HCT116 (cell line): ENCODE measurements at regions not wholly inside any gene's neighbourhood (a gene's known extent, or its start where the extent isn't known, plus 50 kb on each side); places are given as distances from the start of the nearest gene placed in this dataset.

Experiments used
- ATAC-seq: fragments of 200-7000 bp; cut with Tn5 transposase; 2 replicates; pipeline ENCODE4 v1.9.1; 2020; ENCODE audit warnings: mild to moderate bottlenecking, moderate library complexity
- BruUV-seq: library from RNA; stranded (reverse); fragments of 400-500 nt; replicated peaks from 2 replicates; lab custom pipeline; 2021; lab: Mats Ljungman, UMichigan
- CTCF ChIA-PET: fragments of 300-600 bp; sonication (Branson Sonifier 250); formaldehyde crosslinking; loops from one replicate; lab custom pipeline; 2021; ENCODE audit warnings: antibody characterized with exemption; lab: Charles Lee
- POLR2A ChIA-PET: fragments of 300-600, 350-600 bp; sonication (Branson Sonifier 250); formaldehyde crosslinking; loops from one replicate; lab custom pipeline; 2021; ENCODE audit warnings: antibody characterized with exemption; lab: Charles Lee
- RAD21 ChIA-PET, 2 experiments: fragments of 300-600 bp; sonication (Branson Sonifier 250); formaldehyde crosslinking; loops; one replicate each; lab custom pipeline; 2023; ENCODE audit warnings: low total read pairs in 2 of 2; ENCODE audit not compliant: uncharacterized antibody in 2 of 2, unreplicated experiment in 2 of 2, low non-redundant PET in 1 of 2; lab: Charles Lee
- DNase-seq: peaks from one replicate; pipeline ENCODE4 v3.0.0-alpha.2; 2010; ENCODE audit warnings: low read depth, low spot score
- H2AFZ ChIP-seq: fragments of 200-600 bp; shearing (Covaris generic), sonication (generic); 2 replicates; pipeline ENCODE4 v1.6.1; 2017; ENCODE audit warnings: low read depth, mixed run types, mixed read lengths, antibody characterized with exemption, low read length; ENCODE audit not compliant: poor library complexity, severe bottlenecking
- H3K27ac ChIP-seq: 2 replicates; pipeline ENCODE4 v1.5.1; 2012; ENCODE audit warnings: low read depth, low read length
- H3K27me3 ChIP-seq: fragments of 200-600 bp; sonication (generic); 2 replicates; pipeline ENCODE4 v1.6.1; 2016; ENCODE audit warnings: mixed run types, low read length, mixed read lengths; ENCODE audit not compliant: insufficient read depth
- H3K36me3 ChIP-seq, 2 experiments: fragments of 200-500 bp in 1 of 2; fragments of 200-600 bp in 1 of 2; sonication (Bioruptor generic) in 1 of 2; sonication (generic) in 1 of 2; 2 replicates each; pipeline versions ENCODE4 v1.5.1 to v1.6.1; 2014 to 2016; ENCODE audit warnings: low read length in 2 of 2, inconsistent platforms in 1 of 2, mixed read lengths in 1 of 2, mixed run types in 1 of 2; ENCODE audit not compliant: insufficient read depth in 2 of 2, control insufficient read depth in 1 of 2
- H3K4me1 ChIP-seq, 2 experiments: fragments of 200-600 bp in 1 of 2; sonication (generic) in 1 of 2; 2 replicates each; pipeline versions ENCODE4 v1.5.1 to v1.6.1; 2012 to 2017; ENCODE audit warnings: low read length in 2 of 2, inconsistent platforms in 1 of 2, mild to moderate bottlenecking in 1 of 2, mixed read lengths in 1 of 2, mixed run types in 1 of 2, moderate library complexity in 1 of 2; ENCODE audit not compliant: insufficient read depth in 2 of 2, control insufficient read depth in 1 of 2
- H3K4me2 ChIP-seq: fragments of 200-600 bp; sonication (generic); 2 replicates; pipeline ENCODE4 v1.6.1; 2017; ENCODE audit warnings: mixed run types, low read length, mixed read lengths
- H3K4me3 ChIP-seq, 2 experiments: fragments of 200-600 bp in 1 of 2; sonication (generic) in 1 of 2; replicated peaks in 1 of 2; 2 replicates each; pipeline ENCODE4 v1.5.1; 2011 to 2016; ENCODE audit warnings: low read length in 2 of 2, control low read depth in 1 of 2, low read depth in 1 of 2, mild to moderate bottlenecking in 1 of 2, mixed read lengths in 1 of 2, mixed run types in 1 of 2
- H3K79me2 ChIP-seq: fragments of 200-600 bp; sonication (generic); 2 replicates; pipeline ENCODE4 v1.6.1; 2017; ENCODE audit warnings: mild to moderate bottlenecking, mixed run types, low read length, moderate library complexity, mixed read lengths; ENCODE audit not compliant: insufficient read depth
- H3K9ac ChIP-seq: fragments of 200-600 bp; sonication (generic); 2 replicates; pipeline ENCODE4 v1.6.1; 2016; ENCODE audit warnings: low read length, mixed read lengths
- H3K9me2 ChIP-seq: fragments of 200-600 bp; sonication (generic), shearing (Covaris generic); 2 replicates; pipeline ENCODE4 v1.6.1; 2017; ENCODE audit warnings: mixed run types, mild to moderate bottlenecking, moderate library complexity; ENCODE audit not compliant: insufficient read depth
- H3K9me3 ChIP-seq, 2 experiments: fragments of 200-500 bp in 1 of 2; fragments of 200-600 bp in 1 of 2; sonication (Bioruptor generic) in 1 of 2; sonication (generic) in 1 of 2; 2 replicates each; pipeline ENCODE4 v1.6.1; 2014 to 2017; ENCODE audit warnings: low read length in 2 of 2, mixed read lengths in 2 of 2, inconsistent platforms in 1 of 2, low read depth in 1 of 2, mild to moderate bottlenecking in 1 of 2, mixed run types in 1 of 2, moderate library complexity in 1 of 2; ENCODE audit not compliant: control insufficient read depth in 1 of 2, insufficient read depth in 1 of 2
- H4K20me1 ChIP-seq: fragments of 200-600 bp; sonication (generic), shearing (Covaris generic); 2 replicates; pipeline ENCODE4 v1.6.1; 2017; ENCODE audit warnings: mixed run types, mild to moderate bottlenecking, moderate library complexity; ENCODE audit not compliant: insufficient read depth
- ATF3 ChIP-seq: IDR thresholded peaks from 2 replicates; pipeline ENCODE4 v1.6.1; 2012
- CBX3 ChIP-seq: IDR thresholded peaks from 2 replicates; pipeline ENCODE4 v1.6.1; 2012; ENCODE audit warnings: low read depth
- CEBPB ChIP-seq: IDR thresholded peaks from 2 replicates; pipeline ENCODE4 v1.6.1; 2012; ENCODE audit warnings: low read depth
- EGR1 ChIP-seq: IDR thresholded peaks from 2 replicates; pipeline ENCODE4 v1.6.1; 2012; ENCODE audit warnings: low read depth
- ELF1 ChIP-seq: IDR thresholded peaks from 2 replicates; pipeline ENCODE4 v1.6.1; 2012; ENCODE audit warnings: low read depth, borderline replicate concordance
- EZH2 ChIP-seq: fragments of 200-600 bp; sonication (generic); IDR thresholded peaks from 2 replicates; pipeline ENCODE4 v1.6.1; 2017; ENCODE audit warnings: antibody characterized with exemption, mixed run types
- EZH2phosphoT487 ChIP-seq: fragments of 200-600 bp; IDR thresholded peaks from 2 replicates; pipeline ENCODE4 v1.6.1; 2018; ENCODE audit warnings: antibody characterized with exemption, borderline replicate concordance
- MAX ChIP-seq: IDR thresholded peaks from 2 replicates; pipeline ENCODE4 v1.6.1; 2012
- POLR2A ChIP-seq: IDR thresholded peaks from 2 replicates; pipeline ENCODE4 v1.7.0; 2011; ENCODE audit warnings: borderline replicate concordance; ENCODE audit not compliant: insufficient read depth, insufficient read length; ENCODE audit errors: extremely low read depth
- RAD21 ChIP-seq: IDR thresholded peaks from 2 replicates; pipeline ENCODE4 v1.6.1; 2012; ENCODE audit warnings: low read depth, mild to moderate bottlenecking
- REST ChIP-seq: IDR thresholded peaks from 2 replicates; pipeline ENCODE4 v1.6.1; 2012; ENCODE audit warnings: low read depth
- SP1 ChIP-seq: IDR thresholded peaks from 2 replicates; pipeline ENCODE4 v1.6.1; 2012; ENCODE audit warnings: low read depth
- TCF7L2 ChIP-seq: IDR thresholded peaks from 2 replicates; pipeline ENCODE4 v1.7.0; 2011; ENCODE audit warnings: borderline replicate concordance, inconsistent platforms; ENCODE audit not compliant: insufficient read depth, insufficient read length; ENCODE audit errors: extremely low read depth
- YY1 ChIP-seq: IDR thresholded peaks from 2 replicates; pipeline ENCODE4 v1.6.1; 2011; ENCODE audit warnings: low read length, low read depth, moderate library complexity, mild to moderate bottlenecking; ENCODE audit not compliant: insufficient replicate concordance; ENCODE audit errors: extremely low read depth
- ZFX ChIP-seq: fragments of 450-650 bp; IDR thresholded peaks from 2 replicates; pipeline ENCODE4 v1.6.1; 2017
- intact Hi-C: fragments of 100-400 bp; cut with micrococcal nuclease; formaldehyde crosslinking; loops from 2 replicates; pipeline ENCODE4 v1.10.0; 2022
- TF ChIP-seq, protein P1 (sequence below), 3 experiments: fragments of 200-600 bp in 1 of 3; sonication (generic) in 1 of 3; IDR thresholded peaks in 2 of 3; conservative IDR thresholded peaks in 1 of 3; 2 replicates each; pipeline ENCODE4 v1.5.1; 2012 to 2017; ENCODE audit warnings: low read depth in 2 of 3, low read length in 2 of 3, antibody characterized with exemption in 1 of 3, borderline replicate concordance in 1 of 3, control low read depth in 1 of 3, mild to moderate bottlenecking in 1 of 3, mixed read lengths in 1 of 3, mixed run types in 1 of 3, moderate library complexity in 1 of 3; ENCODE audit not compliant: insufficient read depth in 1 of 3

DNA sequence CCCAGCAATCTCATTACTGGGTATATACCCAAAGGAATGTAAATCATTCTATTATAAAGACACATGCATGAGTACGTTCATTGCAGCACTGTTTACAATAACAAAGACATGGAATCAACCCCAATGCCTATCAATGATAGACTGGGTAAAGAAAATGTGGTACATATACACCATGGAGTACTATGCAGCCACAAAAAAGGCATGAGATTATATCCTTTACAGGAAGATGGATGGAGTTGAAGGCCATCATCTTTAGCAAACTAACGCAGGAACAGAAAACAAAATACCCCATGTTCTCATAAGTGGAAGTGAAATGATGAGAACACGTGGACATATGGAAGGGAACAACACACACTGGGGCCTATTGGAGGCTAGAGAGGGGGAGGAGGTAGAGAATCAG, 115.7 kb downstream of the NUS1 start:
- Histone ChIP-seq H3K9me3 (no peaks in the 10 kb centered on the region), H3K4me2 (no peak overlapping the region), H3K9ac (no peak overlapping the region), H2AFZ (no peak overlapping the region), H3K9me2 (no peaks in the 10 kb centered on the region), H3K79me2 (no peaks in the 10 kb centered on the region), H3K36me3 (no peaks in the 10 kb centered on the region), H3K4me1 (no peaks in the 10 kb centered on the region), H3K27me3 (no peaks in the 10 kb centered on the region), H3K27ac (no peak overlapping the region), H4K20me1 (no peaks in the 10 kb centered on the region)
- BruUV-seq, result no TSS peak
- CTCF ChIA-PET, result no interaction called here
- RAD21 ChIA-PET, result no interaction called here
- ATAC-seq, result no peak
- TF ChIP-seq CBX3 (no peak), CEBPB (no peak)
- TF ChIP-seq, all 23 proteins: peak for 0
- intact Hi-C loops, result no loop called here
- no peak overlapping the region for H3K4me3 ChIP-seq
- POLR2A ChIA-PET, result no interaction called here
- no peak for DNase-seq

- Histone ChIP-seq H3K79me2 (no peaks in the 10 kb centered on the region), H3K4me3 (no peak overlapping the region), H3K9me2 (no peaks in the 10 kb centered on the region), H3K9me3 (no peaks in the 10 kb centered on the region), H3K27me3 (no peaks in the 10 kb centered on the region), H3K4me1 (no peaks in the 10 kb centered on the region), H3K27ac (no peak overlapping the region), H3K36me3 (no peaks in the 10 kb centered on the region), H4K20me1 (no peaks in the 10 kb centered on the region), H3K4me2 (no peak overlapping the region), H2AFZ (no peak overlapping the region), H3K9ac (no peak overlapping the region)
- no TSS peak for BruUV-seq
- CTCF ChIA-PET, result interaction anchor here (0.6 kb wide), 1 partner anchor 34 kb away, joined by 3 read pairs; no protein-coding TSS in a partner anchor
- ATAC-seq, result peak; percentile 47; the same call in 1 of the 2 replicates
- intact Hi-C loops, result no loop called here
- no peak for DNase-seq
- RAD21 ChIA-PET, result interaction anchor here in 1 of 2 experiments (0.5 kb wide), 1 partner anchor 820 kb away, joined by 3 read pairs; no protein-coding TSS in a partner anchor
- POLR2A ChIA-PET, result no interaction called here
- TF ChIP-seq, protein P1, sequence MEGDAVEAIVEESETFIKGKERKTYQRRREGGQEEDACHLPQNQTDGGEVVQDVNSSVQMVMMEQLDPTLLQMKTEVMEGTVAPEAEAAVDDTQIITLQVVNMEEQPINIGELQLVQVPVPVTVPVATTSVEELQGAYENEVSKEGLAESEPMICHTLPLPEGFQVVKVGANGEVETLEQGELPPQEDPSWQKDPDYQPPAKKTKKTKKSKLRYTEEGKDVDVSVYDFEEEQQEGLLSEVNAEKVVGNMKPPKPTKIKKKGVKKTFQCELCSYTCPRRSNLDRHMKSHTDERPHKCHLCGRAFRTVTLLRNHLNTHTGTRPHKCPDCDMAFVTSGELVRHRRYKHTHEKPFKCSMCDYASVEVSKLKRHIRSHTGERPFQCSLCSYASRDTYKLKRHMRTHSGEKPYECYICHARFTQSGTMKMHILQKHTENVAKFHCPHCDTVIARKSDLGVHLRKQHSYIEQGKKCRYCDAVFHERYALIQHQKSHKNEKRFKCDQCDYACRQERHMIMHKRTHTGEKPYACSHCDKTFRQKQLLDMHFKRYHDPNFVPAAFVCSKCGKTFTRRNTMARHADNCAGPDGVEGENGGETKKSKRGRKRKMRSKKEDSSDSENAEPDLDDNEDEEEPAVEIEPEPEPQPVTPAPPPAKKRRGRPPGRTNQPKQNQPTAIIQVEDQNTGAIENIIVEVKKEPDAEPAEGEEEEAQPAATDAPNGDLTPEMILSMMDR (IDR thresholded peaks at IDR 0.05 in 2 of 3, conservative IDR thresholded peaks at IDR 0.05 in 1 of 3; ENCODE audit: borderline replicate concordance in 1 of 3, insufficient read depth in 1 of 3, low read depth in 2 of 3, low read length in 2 of 3), result peak; percentile 10 to 19 (median 17); a peak in 1 of 6 replicates
- TF ChIP-seq REST, result no peak
- TF ChIP-seq MAX, result no peak
- TF ChIP-seq YY1, result no peak
- no peak for TF ChIP-seq ATF3
- TF ChIP-seq CEBPB, result no peak
- no peak for TF ChIP-seq EGR1
- no peak for TF ChIP-seq EZH2phosphoT487
- TF ChIP-seq ZFX, result no peak
- peak; percentile 43 for TF ChIP-seq RAD21
- TF ChIP-seq EZH2, result no peak
- peak; percentile 33 for TF ChIP-seq TCF7L2
- TF ChIP-seq SP1, result no peak
- TF ChIP-seq POLR2A, result no peak
- no peak for TF ChIP-seq ELF1
Observed at GRCh38 chr6:117795234-117795633, 111.8 kb upstream of the SLC35F1 start.
